Posterior cingulate gyrus (tissue), 11 donors: ENCODE measurements at regions not wholly inside any gene's neighbourhood (a gene's known extent, or its start where the extent isn't known, plus 50 kb on each side); places are given as distances from the start of the nearest gene placed in this dataset.

Source experiments
- DNase-seq, 10 donors: peaks; one replicate each; pipeline versions ENCODE4 v3.0.0 to v3.0.0-alpha.2; 2020 to 2021; ENCODE audit warnings: mixed read lengths in 3 of 10
- intact Hi-C: fragments of 100-400 bp; cut with DNase I; formaldehyde crosslinking; loops from one replicate; pipeline ENCODE4 v1.15.1; 2023

- intact Hi-C loops = no loop called here
- DNase-seq = no peak
These were observed 1153.3 kb downstream of the SORCS1 start for GRCh38 chr10:106011250-106011649.

GRCh38 chr10:106000721-106001120 lies 1163.8 kb downstream of the SORCS1 start:
- no peak for DNase-seq
- intact Hi-C loops = no loop called here

- DNase-seq = no peak
- intact Hi-C loops = no loop called here
These were observed 1170.9 kb downstream of the SORCS1 start for GRCh38 chr10:105993609-105994008.

GRCh38 chr10:105992928-105993327 lies 1171.6 kb downstream of the SORCS1 start:
- no peak for DNase-seq
- intact Hi-C loops = no loop called here

GRCh38 chr10:105990529-105990928 lies 1174.0 kb downstream of the SORCS1 start:
- intact Hi-C loops = no loop called here
- peak in 2 of 10 donors; percentile 37 to 78 for DNase-seq

GRCh38 chr10:105989995-105990394 lies 1174.5 kb downstream of the SORCS1 start:
- peak in 2 of 10 donors; percentile 69 to 72 for DNase-seq
- intact Hi-C loops = no loop called here

- intact Hi-C loops = no loop called here
- no peak for DNase-seq
These were observed 1175.7 kb downstream of the SORCS1 start for GRCh38 chr10:105988848-105989247.

GRCh38 chr10:105986912-105987635 lies 1177.4 kb downstream of the SORCS1 start:
- no peak for DNase-seq
- intact Hi-C loops = no loop called here

GRCh38 chr10:105986486-105986885 lies 1178.0 kb downstream of the SORCS1 start:
- DNase-seq = no peak
- intact Hi-C loops = no loop called here

GRCh38 chr10:105982735-105983134 lies 1181.8 kb downstream of the SORCS1 start:
- no peak for DNase-seq
- intact Hi-C loops = no loop called here

- no peak for DNase-seq
- intact Hi-C loops = no loop called here
These were observed 1182.8 kb downstream of the SORCS1 start for GRCh38 chr10:105981679-105982078.

- DNase-seq = peak in 3 of 10 donors; percentile 5 to 72 (median 17)
These were observed 1189.6 kb downstream of the SORCS1 start for GRCh38 chr10:105974803-105975456.

GRCh38 chr10:105973902-105974301 lies 1190.6 kb downstream of the SORCS1 start:
- no peak for DNase-seq
- intact Hi-C loops = no loop called here

More at GRCh38 chr10:105974803-105975456, 1189.6 kb downstream of the SORCS1 start:
- intact Hi-C loops = no loop called here

GRCh38 chr10:105973360-105973759 lies 1191.1 kb downstream of the SORCS1 start:
- intact Hi-C loops = no loop called here
- DNase-seq = peak in 1 of 10 donors; percentile 68

GRCh38 chr10:105971460-105971859 lies 1193.0 kb downstream of the SORCS1 start:
- intact Hi-C loops = no loop called here
- DNase-seq = no peak

- intact Hi-C loops = no loop called here
- DNase-seq = no peak
These were observed 1194.6 kb downstream of the SORCS1 start for GRCh38 chr10:105969884-105970377.

GRCh38 chr10:105968666-105969065 lies 1195.8 kb downstream of the SORCS1 start:
- intact Hi-C loops = no loop called here
- no peak for DNase-seq

GRCh38 chr10:105967256-105967655 lies 1197.2 kb downstream of the SORCS1 start:
- no peak for DNase-seq
- intact Hi-C loops = no loop called here

- intact Hi-C loops = no loop called here
- no peak for DNase-seq
These were observed 1199.4 kb downstream of the SORCS1 start for GRCh38 chr10:105965141-105965540.

- intact Hi-C loops = no loop called here
- DNase-seq = no peak
These were observed 1200.5 kb downstream of the SORCS1 start for GRCh38 chr10:105964009-105964408.

GRCh38 chr10:105963334-105963884 lies 1201.1 kb downstream of the SORCS1 start:
- intact Hi-C loops = no loop called here
- DNase-seq = no peak

GRCh38 chr10:105956550-105956949 lies 1208.0 kb downstream of the SORCS1 start:
- intact Hi-C loops = no loop called here
- no peak for DNase-seq
